ENCODE measurements at regions not wholly inside any gene's neighbourhood (a gene's known extent, or its start where the extent isn't known, plus 50 kb on each side); places are given as distances from the start of the nearest gene placed in this dataset.

DNA sequence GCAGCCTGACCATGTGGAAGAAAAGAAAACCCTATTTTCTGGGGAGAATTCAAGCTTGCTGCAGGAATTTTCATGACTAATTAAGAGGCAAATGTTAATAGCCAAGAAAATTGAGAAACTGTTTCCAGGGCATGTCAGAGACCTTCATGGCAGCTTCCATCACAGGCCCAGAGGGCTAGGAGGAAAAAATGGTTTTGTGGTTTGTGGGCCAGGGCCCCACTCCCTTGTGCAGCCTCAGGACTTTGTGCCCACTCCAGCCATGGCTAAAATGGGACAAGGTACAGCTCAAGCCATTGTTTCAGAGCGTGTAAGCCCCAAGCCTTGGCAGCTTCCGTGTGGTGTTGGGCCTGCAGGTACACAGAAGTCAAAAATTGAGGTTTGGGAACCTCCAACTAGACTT lies 282.9 kb downstream of the DCAF12L2 start:
- CTCF ChIA-PET, result interaction anchor here (0.5 kb wide), 1 partner anchor 8 kb away, joined by 6 read pairs; no protein-coding TSS in a partner anchor
- no peak overlapping the region for H3K4me3 ChIP-seq (ENCODE audit: low read depth, low read length)
- H3K4me1 ChIP-seq (ENCODE audit: control insufficient read depth, insufficient read depth, low read length), result no peaks in the 10 kb centered on the region
- TF ChIP-seq SETDB1 (IDR thresholded peaks at IDR 0.05; ENCODE audit: insufficient read length, low read length) (peak; percentile 40), TRIM28 (IDR thresholded peaks at IDR 0.05; ENCODE audit: borderline replicate concordance, low read length) (peak; percentile 69; the same call in 1 of the 2 replicates), TCF7L2 (IDR thresholded peaks at IDR 0.05; ENCODE audit: borderline replicate concordance, low read depth, low read length) (no peak), ZNF585B (tag by site-specific recombination; IDR thresholded peaks at IDR 0.05) (peak; percentile 96)
- H3K36me3 ChIP-seq (ENCODE audit: control insufficient read depth in 2 of 2, insufficient read depth in 1 of 2, low read length in 2 of 2), result no peaks in the 10 kb centered on the region
- no peak overlapping the region for H3K27ac ChIP-seq (ENCODE audit: extremely low read depth, low read depth, low read length)
- no peaks in the 10 kb centered on the region; the same call in 1 of the 2 replicates for H3K9me3 ChIP-seq (ENCODE audit: control insufficient read depth, insufficient read depth, low read depth, low read length)
- POLR2A ChIA-PET, result no interaction called here

DNA sequence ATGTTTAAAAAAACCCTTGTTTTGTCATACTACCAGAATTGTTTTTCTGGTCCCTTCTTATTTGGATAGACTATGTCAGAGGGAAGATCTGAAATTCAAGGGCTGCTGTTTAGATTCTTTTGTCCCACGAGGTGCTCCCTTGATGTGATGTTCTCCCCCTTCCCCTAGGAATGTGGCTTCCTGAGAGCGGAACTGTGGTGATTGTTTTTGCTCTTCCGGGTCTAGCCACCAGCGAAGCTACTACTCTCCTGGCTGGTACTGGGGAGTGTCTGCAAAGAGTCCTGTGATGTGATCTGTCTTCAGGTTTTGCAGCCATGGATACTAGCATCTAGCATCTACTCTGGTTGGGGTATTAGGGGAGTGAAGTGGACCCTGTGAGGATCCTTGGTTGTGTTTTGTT lies 271.1 kb downstream of the DCAF12L2 start:
- CTCF ChIA-PET, result no interaction called here
- Histone ChIP-seq H3K9me3 (ENCODE audit: control insufficient read depth, insufficient read depth, low read depth, low read length) (no peaks in the 10 kb centered on the region; the same call in 1 of the 2 replicates), H3K27ac (ENCODE audit: extremely low read depth, low read depth, low read length) (no peak overlapping the region), H3K4me3 (ENCODE audit: low read depth, low read length) (no peak overlapping the region), H3K36me3 (ENCODE audit: control insufficient read depth in 2 of 2, insufficient read depth in 1 of 2, low read length in 2 of 2) (no peaks in the 10 kb centered on the region), H3K4me1 (ENCODE audit: control insufficient read depth, insufficient read depth, low read length) (no peaks in the 10 kb centered on the region)
- POLR2A ChIA-PET, result no interaction called here
- no peak for TF ChIP-seq ZNF416 (tag by site-specific recombination; IDR thresholded peaks at IDR 0.05)
- no peak for TF ChIP-seq ZFHX2 (tag by site-specific recombination; conservative IDR thresholded peaks at IDR 0.05)
- no peak for TF ChIP-seq GLIS2 (tag by site-specific recombination; IDR thresholded peaks at IDR 0.05)
- no peak for TF ChIP-seq ZNF791 (tag by site-specific recombination; IDR thresholded peaks at IDR 0.05)
- TF ChIP-seq, protein P1, sequence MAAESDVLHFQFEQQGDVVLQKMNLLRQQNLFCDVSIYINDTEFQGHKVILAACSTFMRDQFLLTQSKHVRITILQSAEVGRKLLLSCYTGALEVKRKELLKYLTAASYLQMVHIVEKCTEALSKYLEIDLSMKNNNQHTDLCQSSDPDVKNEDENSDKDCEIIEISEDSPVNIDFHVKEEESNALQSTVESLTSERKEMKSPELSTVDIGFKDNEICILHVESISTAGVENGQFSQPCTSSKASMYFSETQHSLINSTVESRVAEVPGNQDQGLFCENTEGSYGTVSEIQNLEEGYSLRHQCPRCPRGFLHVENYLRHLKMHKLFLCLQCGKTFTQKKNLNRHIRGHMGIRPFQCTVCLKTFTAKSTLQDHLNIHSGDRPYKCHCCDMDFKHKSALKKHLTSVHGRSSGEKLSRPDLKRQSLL (tag by site-specific recombination; IDR thresholded peaks at IDR 0.05), result no peak
- no peak for TF ChIP-seq ZNF626 (tag by site-specific recombination; IDR thresholded peaks at IDR 0.05)
- TF ChIP-seq ZXDB (tag by site-specific recombination; IDR thresholded peaks at IDR 0.05), result no peak
- no peak for TF ChIP-seq ZNF692 (tag by site-specific recombination; IDR thresholded peaks at IDR 0.05)
- TF ChIP-seq ZNF138 (tag by site-specific recombination; IDR thresholded peaks at IDR 0.05; ENCODE audit: borderline replicate concordance), result no peak
- no peak for TF ChIP-seq ZNF175 (tag by site-specific recombination; IDR thresholded peaks at IDR 0.05)
- TF ChIP-seq, protein P2, sequence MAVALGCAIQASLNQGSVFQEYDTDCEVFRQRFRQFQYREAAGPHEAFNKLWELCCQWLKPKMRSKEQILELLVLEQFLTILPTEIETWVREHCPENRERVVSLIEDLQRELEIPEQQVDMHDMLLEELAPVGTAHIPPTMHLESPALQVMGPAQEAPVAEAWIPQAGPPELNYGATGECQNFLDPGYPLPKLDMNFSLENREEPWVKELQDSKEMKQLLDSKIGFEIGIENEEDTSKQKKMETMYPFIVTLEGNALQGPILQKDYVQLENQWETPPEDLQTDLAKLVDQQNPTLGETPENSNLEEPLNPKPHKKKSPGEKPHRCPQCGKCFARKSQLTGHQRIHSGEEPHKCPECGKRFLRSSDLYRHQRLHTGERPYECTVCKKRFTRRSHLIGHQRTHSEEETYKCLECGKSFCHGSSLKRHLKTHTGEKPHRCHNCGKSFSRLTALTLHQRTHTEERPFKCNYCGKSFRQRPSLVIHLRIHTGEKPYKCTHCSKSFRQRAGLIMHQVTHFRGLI (tag by site-specific recombination; IDR thresholded peaks at IDR 0.05), result no peak
- TF ChIP-seq, protein P3, sequence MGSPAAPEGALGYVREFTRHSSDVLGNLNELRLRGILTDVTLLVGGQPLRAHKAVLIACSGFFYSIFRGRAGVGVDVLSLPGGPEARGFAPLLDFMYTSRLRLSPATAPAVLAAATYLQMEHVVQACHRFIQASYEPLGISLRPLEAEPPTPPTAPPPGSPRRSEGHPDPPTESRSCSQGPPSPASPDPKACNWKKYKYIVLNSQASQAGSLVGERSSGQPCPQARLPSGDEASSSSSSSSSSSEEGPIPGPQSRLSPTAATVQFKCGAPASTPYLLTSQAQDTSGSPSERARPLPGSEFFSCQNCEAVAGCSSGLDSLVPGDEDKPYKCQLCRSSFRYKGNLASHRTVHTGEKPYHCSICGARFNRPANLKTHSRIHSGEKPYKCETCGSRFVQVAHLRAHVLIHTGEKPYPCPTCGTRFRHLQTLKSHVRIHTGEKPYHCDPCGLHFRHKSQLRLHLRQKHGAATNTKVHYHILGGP (tag by site-specific recombination; IDR thresholded peaks at IDR 0.05), result no peak
- TF ChIP-seq ZNF112 (tag by site-specific recombination; IDR thresholded peaks at IDR 0.05), result no peak

GRCh38 chrX:125895518-125895917 lies 270.6 kb downstream of the DCAF12L2 start:
- Histone ChIP-seq H3K27ac (ENCODE audit: extremely low read depth, low read depth, low read length) (no peak overlapping the region), H3K4me1 (ENCODE audit: control insufficient read depth, insufficient read depth, low read length) (no peaks in the 10 kb centered on the region), H3K9me3 (ENCODE audit: control insufficient read depth, insufficient read depth, low read depth, low read length) (no peaks in the 10 kb centered on the region; the same call in 1 of the 2 replicates), H3K4me3 (ENCODE audit: low read depth, low read length) (no peak overlapping the region), H3K36me3 (ENCODE audit: control insufficient read depth in 2 of 2, insufficient read depth in 1 of 2, low read length in 2 of 2) (no peaks in the 10 kb centered on the region)
- ChIA-PET POLR2A (no interaction called here), CTCF (no interaction called here)
- TF ChIP-seq ZNF76 (tag by site-specific recombination; IDR thresholded peaks at IDR 0.05; ENCODE audit: borderline replicate concordance, low read depth), result no peak
- TF ChIP-seq, protein P2 (tag by site-specific recombination; IDR thresholded peaks at IDR 0.05), result no peak
- TF ChIP-seq GFI1B (tag by site-specific recombination; IDR thresholded peaks at IDR 0.05), result no peak
